ENCODE measurements at regions not wholly inside any gene's neighbourhood (a gene's known extent, or its start where the extent isn't known, plus 50 kb on each side); places are given as distances from the start of the nearest gene placed in this dataset.

DNA sequence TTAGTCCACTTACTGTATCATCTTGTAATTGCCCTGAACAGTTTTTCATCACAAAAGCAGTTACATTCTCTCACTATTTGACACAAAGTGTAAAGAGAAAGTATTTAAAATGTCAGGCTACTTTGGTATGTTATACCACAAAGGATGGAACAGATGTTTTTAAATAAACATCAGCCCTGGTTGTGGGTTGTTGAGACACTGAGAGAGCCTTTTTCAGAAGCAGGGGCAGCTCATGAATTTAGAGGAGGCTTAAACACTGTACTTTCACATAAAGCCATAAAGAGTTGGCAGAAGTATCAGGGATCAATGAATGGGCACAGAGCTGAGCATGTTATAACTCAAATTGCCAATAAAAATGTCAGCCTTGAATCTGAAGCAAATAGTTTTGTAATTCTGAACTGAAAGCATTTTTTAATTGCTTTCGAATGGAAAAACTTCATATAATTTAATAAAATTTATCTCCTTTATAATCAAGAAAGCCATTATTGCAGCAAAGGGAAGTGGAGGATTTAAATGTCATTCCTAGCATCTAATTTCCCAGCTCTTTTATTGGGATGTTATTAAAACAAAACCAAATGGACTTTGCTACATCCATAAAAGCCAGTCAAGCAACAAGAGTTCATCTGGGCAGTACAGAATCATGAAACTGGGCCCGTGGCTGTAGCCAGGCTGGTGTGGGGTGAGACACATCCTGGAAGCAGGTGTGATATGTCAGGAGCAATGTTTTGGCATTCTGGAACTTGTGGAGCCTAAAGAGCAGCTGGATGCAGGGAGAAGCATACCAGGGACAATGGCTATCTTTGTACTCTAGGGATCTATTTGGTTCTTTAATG lies 95.1 kb upstream of the NT5C1B start:
- Histone ChIP-seq H3K36me3 (ENCODE audit: control insufficient read depth in 2 of 2, extremely low read depth in 1 of 2, insufficient read depth in 2 of 2, low read length in 2 of 2) (no peaks in the 10 kb centered on the region), H3K4me1 (ENCODE audit: control insufficient read depth, extremely low read depth, insufficient read depth, low read length) (no peaks in the 10 kb centered on the region), H3K4me3 (ENCODE audit: control insufficient read depth in 2 of 3, extremely low read depth in 1 of 3, insufficient read depth in 2 of 3, low read depth in 1 of 3, low read length in 3 of 3) (no peak overlapping the region), H3K27me3 (ENCODE audit: control insufficient read depth, extremely low read depth, insufficient read depth, low read length) (no peaks in the 10 kb centered on the region), H3K9me1 (ENCODE audit: control insufficient read depth, extremely low read depth, insufficient read depth, low read length) (no peaks in the 10 kb centered on the region), H2AFZ (ENCODE audit: control insufficient read depth, low read length) (no peak overlapping the region), H3K27ac (ENCODE audit: control insufficient read depth, insufficient read depth, low read length) (no peak overlapping the region), H3K9ac (ENCODE audit: control insufficient read depth, extremely low read depth, insufficient read depth, low read length) (no peak overlapping the region), H3K9me3 (ENCODE audit: control insufficient read depth, low read depth, low read length) (no peaks in the 10 kb centered on the region), H4K20me1 (ENCODE audit: control insufficient read depth, extremely low read depth, insufficient read depth, low read length) (no peaks in the 10 kb centered on the region), H3K79me2 (ENCODE audit: control insufficient read depth, insufficient read depth, low read length) (no peaks in the 10 kb centered on the region), H3K4me2 (ENCODE audit: control insufficient read depth, extremely low read depth, insufficient read depth, low read depth, low read length) (no peak overlapping the region)
- FAIRE-seq (no peak), DNase-seq (ENCODE audit: low read depth, low spot score) (no peak)
- TF ChIP-seq CTCF (optimal IDR thresholded peaks at IDR 0.05 in 1 of 3, IDR thresholded peaks at IDR 0.05 in 1 of 3, conservative IDR thresholded peaks at IDR 0.05 in 1 of 3; ENCODE audit: extremely low read depth in 1 of 3, insufficient read depth in 2 of 3, low read length in 3 of 3) = no peak
- no peak for TF ChIP-seq EZH2 (IDR thresholded peaks at IDR 0.05; ENCODE audit: low read length)
- dilution Hi-C loops (cut with MboI; ENCODE audit: extremely low pct_ligation_motif_present, low sequenced_read_pairs) = no loop called here

GRCh38 chr2:18682681-18683080 lies 93.3 kb upstream of the NT5C1B start:
- no peaks in the 10 kb centered on the region for H4K20me1 ChIP-seq (ENCODE audit: control insufficient read depth, extremely low read depth, insufficient read depth, low read length)
- H2AFZ ChIP-seq (ENCODE audit: control insufficient read depth, low read length) = no peak overlapping the region
- no peak overlapping the region for H3K4me3 ChIP-seq (ENCODE audit: control insufficient read depth in 2 of 3, extremely low read depth in 1 of 3, insufficient read depth in 2 of 3, low read depth in 1 of 3, low read length in 3 of 3)
- no peaks in the 10 kb centered on the region for H3K4me1 ChIP-seq (ENCODE audit: control insufficient read depth, extremely low read depth, insufficient read depth, low read length)
- no peak overlapping the region for H3K4me2 ChIP-seq (ENCODE audit: control insufficient read depth, extremely low read depth, insufficient read depth, low read depth, low read length)
- DNase-seq (ENCODE audit: low read depth, low spot score) = no peak
- no peaks in the 10 kb centered on the region for H3K27me3 ChIP-seq (ENCODE audit: control insufficient read depth, extremely low read depth, insufficient read depth, low read length)
- no peaks in the 10 kb centered on the region for H3K9me1 ChIP-seq (ENCODE audit: control insufficient read depth, extremely low read depth, insufficient read depth, low read length)
- no peaks in the 10 kb centered on the region for H3K36me3 ChIP-seq (ENCODE audit: control insufficient read depth in 2 of 2, extremely low read depth in 1 of 2, insufficient read depth in 2 of 2, low read length in 2 of 2)
- dilution Hi-C loops (cut with MboI; ENCODE audit: extremely low pct_ligation_motif_present, low sequenced_read_pairs) = no loop called here
- no peak overlapping the region for H3K27ac ChIP-seq (ENCODE audit: control insufficient read depth, insufficient read depth, low read length)
- no peaks in the 10 kb centered on the region for H3K79me2 ChIP-seq (ENCODE audit: control insufficient read depth, insufficient read depth, low read length)
- no peak for TF ChIP-seq CTCF (optimal IDR thresholded peaks at IDR 0.05 in 1 of 3, IDR thresholded peaks at IDR 0.05 in 1 of 3, conservative IDR thresholded peaks at IDR 0.05 in 1 of 3; ENCODE audit: extremely low read depth in 1 of 3, insufficient read depth in 2 of 3, low read length in 3 of 3)
- TF ChIP-seq EZH2 (IDR thresholded peaks at IDR 0.05; ENCODE audit: low read length) = no peak
- H3K9me3 ChIP-seq (ENCODE audit: control insufficient read depth, low read depth, low read length) = no peaks in the 10 kb centered on the region
- no peak overlapping the region for H3K9ac ChIP-seq (ENCODE audit: control insufficient read depth, extremely low read depth, insufficient read depth, low read length)
- FAIRE-seq = no peak

Measured in keratinocyte (primary cell).